Keratinocyte (primary cell): ENCODE measurements at regions not wholly inside any gene's neighbourhood (a gene's known extent, or its start where the extent isn't known, plus 50 kb on each side); places are given as distances from the start of the nearest gene placed in this dataset.

Experiments used
- DNase-seq: peaks from one replicate; pipeline ENCODE4 v3.0.0-alpha.2; 2011; ENCODE audit warnings: low read depth, missing footprints, low spot score
- FAIRE-seq: peaks from 2 replicates; lab custom pipeline; 2011; peaks lifted over from hg19 to GRCh38; lab: Jason Lieb, UNC
- H2AFZ ChIP-seq: 2 replicates; pipeline ENCODE4 v1.6.0; 2012; ENCODE audit warnings: low read length, control low read depth, inconsistent platforms; ENCODE audit not compliant: control insufficient read depth
- H3K27ac ChIP-seq: 2 replicates; pipeline ENCODE4 v1.5.1; 2011; ENCODE audit warnings: low read length; ENCODE audit not compliant: control insufficient read depth, insufficient read depth
- H3K27me3 ChIP-seq: 3 replicates; pipeline ENCODE4 v1.6.0; 2011; ENCODE audit warnings: low read length; ENCODE audit not compliant: control insufficient read depth, insufficient read depth; ENCODE audit errors: extremely low read depth
- H3K36me3 ChIP-seq, 2 experiments: 2 replicates in 1 of 2; 3 replicates in 1 of 2; pipeline ENCODE4 v1.5.1; 2011; ENCODE audit warnings: low read length in 2 of 2, mild to moderate bottlenecking in 1 of 2; ENCODE audit not compliant: control insufficient read depth in 2 of 2, insufficient read depth in 2 of 2; ENCODE audit errors: extremely low read depth in 1 of 2
- H3K4me1 ChIP-seq: 3 replicates; pipeline ENCODE4 v1.5.1; 2011; ENCODE audit warnings: low read length; ENCODE audit not compliant: control insufficient read depth, insufficient read depth; ENCODE audit errors: extremely low read depth
- H3K4me2 ChIP-seq: 3 replicates; pipeline ENCODE4 v1.6.0; 2011; ENCODE audit warnings: low read depth, low read length; ENCODE audit not compliant: control insufficient read depth, insufficient read depth; ENCODE audit errors: extremely low read depth
- H3K4me3 ChIP-seq, 3 experiments: fragments of 200-600 bp in 1 of 3; sonication (generic) in 1 of 3; 2 replicates in 2 of 3; 3 replicates in 1 of 3; pipeline ENCODE4 v1.5.1; 2011 to 2016; ENCODE audit warnings: low read length in 3 of 3, mild to moderate bottlenecking in 3 of 3, control low read depth in 2 of 3, inconsistent platforms in 1 of 3, low read depth in 1 of 3, mixed read lengths in 1 of 3, mixed run types in 1 of 3, moderate library complexity in 1 of 3; ENCODE audit not compliant: control insufficient read depth in 2 of 3, insufficient read depth in 2 of 3; ENCODE audit errors: extremely low read depth in 1 of 3
- H3K79me2 ChIP-seq: 2 replicates; pipeline ENCODE4 v1.6.0; 2012; ENCODE audit warnings: low read length; ENCODE audit not compliant: control insufficient read depth, insufficient read depth
- H3K9ac ChIP-seq: 3 replicates; pipeline ENCODE4 v1.6.0; 2011; ENCODE audit warnings: low read length; ENCODE audit not compliant: control insufficient read depth, insufficient read depth; ENCODE audit errors: extremely low read depth
- H3K9me1 ChIP-seq: 3 replicates; pipeline ENCODE4 v1.6.0; 2011; ENCODE audit warnings: low read length; ENCODE audit not compliant: control insufficient read depth, insufficient read depth; ENCODE audit errors: extremely low read depth
- H3K9me3 ChIP-seq: 2 replicates; pipeline ENCODE4 v1.5.1; 2012; ENCODE audit warnings: low read depth, low read length; ENCODE audit not compliant: control insufficient read depth
- H4K20me1 ChIP-seq: 3 replicates; pipeline ENCODE4 v1.6.0; 2011; ENCODE audit warnings: low read length; ENCODE audit not compliant: control insufficient read depth, insufficient read depth; ENCODE audit errors: extremely low read depth
- CTCF ChIP-seq, 3 experiments: IDR thresholded peaks in 1 of 3; conservative IDR thresholded peaks in 1 of 3; optimal IDR thresholded peaks in 1 of 3; 2 replicates in 2 of 3; 3 replicates in 1 of 3; pipeline versions ENCODE3 to v1.5.1; 2011; ENCODE audit warnings: low read length in 3 of 3, mild to moderate bottlenecking in 3 of 3, moderate library complexity in 2 of 3, control low read depth in 1 of 3, inconsistent platforms in 1 of 3; ENCODE audit not compliant: insufficient read depth in 2 of 3; ENCODE audit errors: extremely low read depth in 1 of 3
- EZH2 ChIP-seq: IDR thresholded peaks from one replicate; pipeline ENCODE4 v1.6.1; 2012; ENCODE audit warnings: inconsistent platforms, mild to moderate bottlenecking, low read length, moderate library complexity
- dilution Hi-C: fragments of 300-500 bp; cut with MboI; formaldehyde crosslinking; loops from one replicate; pipeline ENCODE4 v1.7.0; 2020; ENCODE audit warnings: low sequenced_read_pairs; ENCODE audit not compliant: extremely low pct_ligation_motif_present

DNA sequence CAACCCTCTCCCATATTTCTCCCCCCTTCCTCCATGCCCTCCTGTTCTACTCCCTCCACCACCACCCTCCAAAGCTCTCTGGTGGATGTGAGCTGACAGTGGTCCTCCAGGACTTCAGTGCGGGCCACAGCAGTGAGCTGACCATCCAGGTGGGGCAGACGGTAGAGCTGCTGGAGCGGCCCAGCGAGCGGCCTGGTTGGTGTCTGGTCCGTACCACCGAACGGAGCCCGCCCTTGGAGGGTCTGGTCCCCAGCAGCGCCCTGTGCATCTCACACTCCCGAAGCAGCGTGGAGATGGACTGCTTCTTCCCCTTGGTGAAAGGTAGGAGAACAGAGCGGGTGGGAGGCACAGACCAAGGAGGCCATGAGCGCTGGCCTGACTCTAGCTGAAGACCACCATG, 167.5 kb upstream of the UMPS start:
- Histone ChIP-seq H3K27me3 (peaks cover 5% of the 10 kb centered on the region), H2AFZ (no peak overlapping the region), H3K4me2 (no peak overlapping the region), H3K4me3 (no peak overlapping the region), H4K20me1 (no peaks in the 10 kb centered on the region), H3K79me2 (no peaks in the 10 kb centered on the region), H3K9me1 (no peaks in the 10 kb centered on the region), H3K27ac (no peak overlapping the region), H3K9ac (no peak overlapping the region), H3K36me3 (no peaks in the 10 kb centered on the region), H3K4me1 (peaks cover 20% of the 10 kb centered on the region), H3K9me3 (no peaks in the 10 kb centered on the region)
- TF ChIP-seq CTCF (optimal IDR thresholded peaks at IDR 0.05 in 1 of 3, IDR thresholded peaks at IDR 0.05 in 1 of 3, conservative IDR thresholded peaks at IDR 0.05 in 1 of 3; ENCODE audit: extremely low read depth in 1 of 3, insufficient read depth in 2 of 3, low read length in 3 of 3), result no peak
- no peak for TF ChIP-seq EZH2
- dilution Hi-C loops, result no loop called here
- no peak for FAIRE-seq
- DNase-seq, result no peak

DNA sequence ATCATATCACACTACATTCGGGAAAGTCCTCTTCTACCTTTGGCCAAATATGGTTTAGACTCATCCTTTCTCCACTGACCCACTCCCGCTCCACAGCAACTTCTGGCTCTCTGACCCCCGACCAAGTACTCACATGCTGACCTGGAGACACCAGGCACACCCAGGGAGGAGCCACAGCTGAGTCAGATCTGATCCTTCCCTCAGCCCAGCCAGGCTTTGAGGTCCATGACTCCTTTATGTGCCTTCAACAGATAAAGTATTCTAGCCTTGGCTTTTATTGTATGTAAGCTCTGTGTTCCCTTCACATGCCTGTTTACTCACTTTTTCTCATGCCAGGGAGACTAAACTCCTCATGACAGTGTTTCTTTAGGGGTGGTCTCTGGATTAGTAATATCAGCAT, 166.9 kb upstream of the UMPS start:
- FAIRE-seq (no peak), DNase-seq (no peak)
- Histone ChIP-seq H3K27me3 (peaks cover 5% of the 10 kb centered on the region), H2AFZ (no peak overlapping the region), H3K4me1 (peaks cover 14% of the 10 kb centered on the region), H3K79me2 (no peaks in the 10 kb centered on the region), H3K9ac (no peak overlapping the region), H4K20me1 (no peaks in the 10 kb centered on the region), H3K4me3 (no peak overlapping the region), H3K9me1 (no peaks in the 10 kb centered on the region), H3K36me3 (no peaks in the 10 kb centered on the region), H3K9me3 (no peaks in the 10 kb centered on the region), H3K4me2 (no peak overlapping the region), H3K27ac (no peak overlapping the region)
- TF ChIP-seq CTCF (optimal IDR thresholded peaks at IDR 0.05 in 1 of 3, IDR thresholded peaks at IDR 0.05 in 1 of 3, conservative IDR thresholded peaks at IDR 0.05 in 1 of 3; ENCODE audit: extremely low read depth in 1 of 3, insufficient read depth in 2 of 3, low read length in 3 of 3) (no peak), EZH2 (no peak)
- dilution Hi-C loops, result no loop called here
